ACC112 (cell line): ENCODE measurements at regions not wholly inside any gene's neighbourhood (a gene's known extent, or its start where the extent isn't known, plus 50 kb on each side); places are given as distances from the start of the nearest gene placed in this dataset.

Experiments
- H2AFZ ChIP-seq: fragments of 200-600 bp; sonication (generic); one replicate; pipeline ENCODE4 v1.6.0; 2017; ENCODE audit warnings: antibody characterized with exemption, low read length; ENCODE audit not compliant: unreplicated experiment
- H3K27ac ChIP-seq: fragments of 200-600 bp; sonication (generic); 2 replicates; pipeline ENCODE4 v1.5.1; 2014; ENCODE audit warnings: low read depth, mild to moderate bottlenecking, antibody characterized with exemption, low read length, moderate library complexity
- H3K27me3 ChIP-seq: fragments of 200-600 bp; sonication (generic); 2 replicates; pipeline ENCODE4 v1.6.1; 2014; ENCODE audit warnings: mild to moderate bottlenecking, antibody characterized with exemption, low read length, moderate library complexity, mixed read lengths; ENCODE audit not compliant: insufficient read depth
- H3K36me3 ChIP-seq: fragments of 200-600 bp; sonication (generic); 2 replicates; pipeline ENCODE4 v1.6.1; 2016; ENCODE audit warnings: mild to moderate bottlenecking, antibody characterized with exemption, low read length, moderate library complexity, mixed read lengths; ENCODE audit not compliant: insufficient read depth
- H3K4me1 ChIP-seq: fragments of 200-600 bp; sonication (generic); one replicate; pipeline ENCODE4 v1.6.1; 2016; ENCODE audit warnings: low read length, mixed read lengths; ENCODE audit not compliant: insufficient read depth, unreplicated experiment, control insufficient read depth
- H3K4me3 ChIP-seq: fragments of 200-600 bp; sonication (generic); 2 replicates; pipeline ENCODE4 v1.5.1; 2014; ENCODE audit warnings: mild to moderate bottlenecking, low read depth, low read length
- H3K79me2 ChIP-seq: fragments of 200-600 bp; sonication (generic); one replicate; pipeline ENCODE4 v1.6.0; 2016; ENCODE audit warnings: low read length; ENCODE audit not compliant: control insufficient read depth, unreplicated experiment, insufficient read depth

DNA sequence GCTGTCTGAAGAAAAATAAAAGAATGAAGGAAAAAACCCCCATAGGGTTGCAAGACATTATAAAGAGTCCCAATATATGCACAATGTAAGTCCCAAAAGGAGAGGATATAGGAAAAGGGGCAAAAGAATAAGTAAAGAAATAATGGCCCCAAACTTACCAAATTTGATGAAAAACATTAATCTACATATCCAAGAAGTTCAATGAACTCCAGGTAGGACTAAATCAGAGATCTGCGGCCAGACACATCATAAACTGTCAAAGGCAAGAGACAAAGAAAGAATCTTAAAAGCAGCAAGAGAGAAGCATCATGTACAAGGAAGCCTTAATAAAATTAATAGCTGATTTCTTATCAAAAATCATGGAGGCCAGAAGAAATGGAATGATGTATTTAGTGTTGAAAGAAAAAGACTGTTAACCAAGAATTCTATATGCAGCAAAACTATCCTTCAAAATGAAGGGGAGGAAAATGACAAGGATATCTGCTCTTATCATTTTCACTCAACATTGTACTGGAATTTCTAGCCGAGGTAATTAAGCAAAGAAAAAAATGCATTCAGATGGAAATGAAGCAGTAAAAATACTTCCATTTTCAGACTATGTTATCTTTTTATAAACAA lies 95.7 kb upstream of the GLI3 start:
- no peak overlapping the region for H3K4me3 ChIP-seq
- peaks cover under 1% of the 10 kb centered on the region for H3K4me1 ChIP-seq
- no peaks in the 10 kb centered on the region for H3K27me3 ChIP-seq
- H2AFZ ChIP-seq, result no peak overlapping the region
- H3K27ac ChIP-seq, result no peak overlapping the region
- H3K36me3 ChIP-seq, result no peaks in the 10 kb centered on the region; the same call in none of the 2 replicates
- H3K79me2 ChIP-seq, result no peaks in the 10 kb centered on the region

DNA sequence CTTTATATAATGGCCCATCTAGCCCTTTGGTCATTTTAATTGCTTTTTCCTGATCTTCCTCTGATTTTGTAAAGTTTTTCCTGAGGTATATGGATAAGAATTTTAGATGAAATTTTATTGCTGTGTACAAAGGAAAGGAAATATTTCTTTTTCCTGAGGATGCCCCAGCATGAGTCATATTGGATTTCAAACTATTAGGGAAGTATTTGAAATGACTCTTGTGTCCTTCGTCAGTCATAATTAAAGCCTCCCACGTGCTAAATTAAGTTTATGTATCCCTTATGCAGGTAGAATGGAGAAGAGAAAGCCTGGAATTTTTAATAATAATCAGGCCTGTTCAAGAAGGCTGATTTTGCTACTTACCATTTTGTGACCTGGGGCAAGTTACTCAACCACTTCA lies 82.6 kb upstream of the GLI3 start:
- no peak overlapping the region for H3K27ac ChIP-seq
- no peak overlapping the region for H3K4me3 ChIP-seq
- no peaks in the 10 kb centered on the region for H3K79me2 ChIP-seq
- H3K36me3 ChIP-seq, result no peaks in the 10 kb centered on the region
- H3K27me3 ChIP-seq, result no peaks in the 10 kb centered on the region
- H3K4me1 ChIP-seq, result peaks cover 23% of the 10 kb centered on the region
- H2AFZ ChIP-seq, result no peak overlapping the region

DNA sequence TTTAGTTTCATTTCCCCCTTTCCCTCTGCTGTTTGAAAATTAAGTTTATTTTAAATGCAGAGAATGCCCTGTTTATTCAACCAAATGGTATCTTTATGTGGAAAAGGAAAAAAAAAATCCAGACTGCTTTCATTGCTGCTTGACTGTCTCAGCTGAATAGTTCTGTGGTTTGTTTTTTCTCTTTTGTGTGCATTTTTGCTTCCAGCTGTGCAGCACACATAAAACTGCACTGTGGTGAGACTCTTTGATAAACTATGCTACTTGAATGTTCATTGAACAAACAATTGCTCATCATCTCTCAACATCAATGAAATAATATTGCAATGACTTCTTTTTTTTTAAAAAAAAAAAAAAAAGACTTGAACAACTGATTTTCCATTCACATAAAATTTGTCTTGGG lies 78.6 kb upstream of the GLI3 start:
- H3K27ac ChIP-seq, result peak overlapping the region; percentile 39; the same call in 1 of the 2 replicates
- H3K4me1 ChIP-seq, result peaks cover 26% of the 10 kb centered on the region
- H3K4me3 ChIP-seq, result peak overlapping the region; percentile 66
- no peaks in the 10 kb centered on the region for H3K27me3 ChIP-seq
- no peaks in the 10 kb centered on the region for H3K36me3 ChIP-seq
- no peaks in the 10 kb centered on the region for H3K79me2 ChIP-seq
- peak overlapping the region; percentile 19 for H2AFZ ChIP-seq

DNA sequence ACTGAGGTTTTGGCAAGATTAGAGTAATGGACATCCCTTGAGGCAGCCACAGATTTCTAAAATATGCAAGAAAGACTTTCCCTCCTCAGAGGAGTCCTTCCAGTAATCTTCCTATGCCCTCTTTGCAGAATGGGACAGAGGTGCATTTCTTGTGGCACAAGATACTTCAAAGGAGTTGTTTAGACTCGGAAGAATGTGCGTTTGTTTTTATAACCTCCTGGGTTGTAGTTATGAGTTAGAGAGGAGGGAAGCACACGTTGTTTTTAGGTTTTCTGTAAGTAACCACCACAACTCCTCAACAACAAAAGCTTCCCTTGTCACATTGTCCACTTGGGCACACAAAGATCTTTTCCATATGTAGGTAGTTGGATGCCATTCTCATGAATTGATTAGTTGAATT lies 78.1 kb upstream of the GLI3 start:
- Histone ChIP-seq H3K4me3 (peak overlapping the region; percentile 66), H3K27me3 (no peaks in the 10 kb centered on the region), H3K4me1 (peaks cover 26% of the 10 kb centered on the region), H2AFZ (peak overlapping the region; percentile 19), H3K79me2 (no peaks in the 10 kb centered on the region), H3K36me3 (no peaks in the 10 kb centered on the region), H3K27ac (peak overlapping the region; percentile 39; the same call in 1 of the 2 replicates)

DNA sequence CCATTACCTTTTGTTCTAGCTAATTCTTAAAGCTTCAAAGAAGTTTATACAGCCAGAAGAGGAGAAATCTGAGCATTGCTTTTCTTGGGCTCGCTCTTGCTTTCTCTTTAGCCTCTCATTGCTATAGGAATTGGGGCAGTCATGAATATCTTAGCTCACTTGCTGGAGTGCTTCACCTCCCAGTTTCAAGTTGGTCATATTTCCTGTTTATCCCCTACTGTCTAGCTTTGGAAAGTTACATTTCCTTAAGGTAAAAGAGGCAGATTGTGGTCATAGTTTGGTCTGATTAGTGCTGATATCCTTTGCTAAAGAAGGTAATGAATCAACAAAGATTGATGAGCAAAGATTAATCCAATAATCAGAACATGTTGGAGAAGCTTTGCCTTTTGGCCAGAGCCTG lies 77.7 kb upstream of the GLI3 start:
- H3K36me3 ChIP-seq, result no peaks in the 10 kb centered on the region
- peak overlapping the region; percentile 19 for H2AFZ ChIP-seq
- no peak overlapping the region for H3K27ac ChIP-seq
- peak overlapping the region; percentile 66 for H3K4me3 ChIP-seq
- H3K4me1 ChIP-seq, result peaks cover 24% of the 10 kb centered on the region
- H3K79me2 ChIP-seq, result no peaks in the 10 kb centered on the region
- no peaks in the 10 kb centered on the region for H3K27me3 ChIP-seq

DNA sequence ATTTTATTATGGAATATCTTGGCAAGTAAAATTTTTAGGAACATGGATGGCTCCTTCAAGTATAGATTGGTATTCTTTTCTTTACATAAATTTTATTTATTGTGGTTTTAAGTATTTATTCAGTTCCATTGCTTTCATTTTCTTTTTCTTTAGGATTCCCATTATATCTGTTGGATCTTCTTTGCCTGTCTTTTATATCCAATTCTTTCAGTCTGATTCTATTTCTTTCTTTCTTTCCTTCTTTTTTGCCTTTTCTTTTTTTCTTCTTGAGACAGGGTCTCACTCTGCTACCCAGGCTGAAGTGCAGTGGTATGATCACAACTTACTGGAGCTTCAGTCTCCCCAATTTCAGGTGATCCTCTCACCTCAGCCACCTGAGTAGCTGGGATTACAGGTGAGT lies 74.2 kb upstream of the GLI3 start:
- no peaks in the 10 kb centered on the region for H3K36me3 ChIP-seq
- no peaks in the 10 kb centered on the region for H3K27me3 ChIP-seq
- H3K79me2 ChIP-seq, result no peaks in the 10 kb centered on the region
- no peak overlapping the region for H3K27ac ChIP-seq
- H2AFZ ChIP-seq, result no peak overlapping the region
- H3K4me3 ChIP-seq, result no peak overlapping the region
- H3K4me1 ChIP-seq, result peaks cover 17% of the 10 kb centered on the region

DNA sequence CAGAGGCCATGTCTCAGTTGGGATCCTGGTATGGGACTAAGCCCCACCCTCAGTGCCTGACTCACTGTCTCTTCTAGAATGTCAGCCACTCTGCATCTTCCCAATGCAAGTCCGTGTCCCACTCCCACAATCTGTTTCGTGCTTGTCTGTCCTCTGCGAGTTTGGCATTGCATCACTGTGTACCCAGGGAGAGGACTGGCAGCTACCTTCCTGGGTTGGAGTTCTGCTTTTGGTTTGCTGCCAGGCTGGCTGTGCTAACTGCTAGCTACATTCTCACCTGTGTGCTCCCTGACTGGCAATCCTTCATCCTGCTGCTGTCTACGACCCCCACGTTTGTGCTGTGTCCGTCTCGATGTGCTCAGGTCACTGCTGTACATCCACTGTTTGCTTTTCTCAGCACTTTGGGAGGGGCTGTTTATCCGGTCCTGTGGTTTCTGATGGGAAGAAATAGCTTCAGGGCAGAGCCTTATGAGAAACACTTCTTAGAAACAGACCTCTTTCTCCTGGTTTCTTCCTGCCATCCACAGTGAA lies 56.0 kb upstream of the GLI3 start:
- no peaks in the 10 kb centered on the region for H3K36me3 ChIP-seq
- no peak overlapping the region for H3K27ac ChIP-seq
- no peak overlapping the region for H2AFZ ChIP-seq
- H3K79me2 ChIP-seq, result no peaks in the 10 kb centered on the region
- H3K27me3 ChIP-seq, result no peaks in the 10 kb centered on the region
- H3K4me3 ChIP-seq, result no peak overlapping the region
- no peaks in the 10 kb centered on the region for H3K4me1 ChIP-seq

DNA sequence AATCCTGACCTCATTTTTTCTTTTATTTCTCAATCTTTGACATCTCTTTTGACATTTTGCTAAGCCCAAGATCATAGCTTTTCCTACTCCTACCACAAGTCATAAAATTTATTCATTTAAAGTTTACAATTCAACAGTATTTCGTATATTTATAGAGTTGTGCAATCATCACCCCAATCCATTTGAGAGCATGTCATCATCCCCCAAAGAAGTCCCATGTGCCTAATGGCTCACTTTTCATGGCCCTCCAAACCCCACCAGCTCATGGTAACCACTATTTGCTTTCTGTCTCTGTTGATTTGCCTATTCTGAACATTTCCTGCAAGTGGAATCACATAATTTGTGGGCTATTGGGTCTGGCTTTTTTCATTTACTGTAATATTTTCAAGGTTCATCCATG lies 52.5 kb upstream of the GLI3 start:
- Histone ChIP-seq H3K27me3 (no peaks in the 10 kb centered on the region), H3K79me2 (no peaks in the 10 kb centered on the region)

More for the DNA sequence above, 52.5 kb upstream of the GLI3 start:
- H3K4me3 ChIP-seq, result no peak overlapping the region
- H2AFZ ChIP-seq, result no peak overlapping the region
- H3K4me1 ChIP-seq, result peaks cover 16% of the 10 kb centered on the region
- H3K36me3 ChIP-seq, result no peaks in the 10 kb centered on the region
- H3K27ac ChIP-seq, result no peak overlapping the region
